Activated B cell treated with CpG ODN at 0.5 μM for 24 hours (primary cell): ENCODE measurements at regions not wholly inside any gene's neighbourhood (a gene's known extent, or its start where the extent isn't known, plus 50 kb on each side); places are given as distances from the start of the nearest gene placed in this dataset.
"Not testable (repeated sequence)": the region's sequence is repeated elsewhere in the genome, so short reads cannot be mapped to it uniquely, and the experiment has no call there.

Source experiments
- ATAC-seq: fragments of 200-7000 bp; cut with Tn5 transposase; one replicate; pipeline ENCODE4 v1.10.0; 2021; ENCODE audit warnings: low read depth, mild to moderate bottlenecking, moderate library complexity
- CTCF ChIA-PET: fragments of 350-600 bp; sonication (Branson Sonifier 250); formaldehyde crosslinking; loops from one replicate; lab custom pipeline; 2021; ENCODE audit warnings: antibody characterized with exemption; lab: Charles Lee
- POLR2A ChIA-PET: fragments of 350-600 bp; sonication (Branson Sonifier 250); formaldehyde crosslinking; loops from one replicate; lab custom pipeline; 2021; ENCODE audit warnings: antibody characterized with exemption; lab: Charles Lee
- DNase-seq: peaks from one replicate; pipeline ENCODE4 v3.0.0; 2022
- H3K27ac Mint-ChIP-seq: one replicate; pipeline ENCODE4 v1.8.0; 2020; ENCODE audit warnings: mixed read lengths
- H3K27me3 Mint-ChIP-seq: one replicate; pipeline ENCODE4 v1.8.0; 2021; ENCODE audit warnings: mixed read lengths
- H3K36me3 Mint-ChIP-seq: one replicate; pipeline ENCODE4 v1.8.0; 2021; ENCODE audit warnings: low read depth, mixed read lengths
- H3K4me1 Mint-ChIP-seq: one replicate; pipeline ENCODE4 v1.8.0; 2021; ENCODE audit warnings: mixed read lengths
- H3K4me3 Mint-ChIP-seq: one replicate; pipeline ENCODE4 v1.8.0; 2020; ENCODE audit warnings: mild to moderate bottlenecking, mixed read lengths
- H3K9me3 Mint-ChIP-seq: one replicate; pipeline ENCODE4 v1.8.0; 2020; ENCODE audit warnings: mixed read lengths
- CTCF ChIP-seq: fragments of 200-600 bp; IDR thresholded peaks from one replicate; pipeline ENCODE4 v1.8.0; 2022; ENCODE audit warnings: antibody characterized with exemption, mild to moderate bottlenecking
- intact Hi-C: fragments of 100-400 bp; cut with micrococcal nuclease; formaldehyde crosslinking; loops from one replicate; pipeline ENCODE4 v1.15.1; 2024

GRCh38 chr6:85912582-85912981, 269.9 kb upstream of the SYNCRIP start:
- DNase-seq (no peak), ATAC-seq (no peak)
- ChIA-PET POLR2A (no interaction called here), CTCF (no interaction called here)
- Mint-ChIP-seq H3K27me3 (peaks cover 2% of the 10 kb centered on the region), H3K36me3 (no peaks in the 10 kb centered on the region), H3K9me3 (peaks cover 2% of the 10 kb centered on the region), H3K4me1 (no peaks in the 10 kb centered on the region), H3K27ac (no peak overlapping the region), H3K4me3 (no peak overlapping the region)
- TF ChIP-seq CTCF = no peak
- intact Hi-C loops = no loop called here

GRCh38 chr6:85911067-85911466, 268.4 kb upstream of the SYNCRIP start:
- TF ChIP-seq CTCF = no peak
- intact Hi-C loops = no loop called here
- Mint-ChIP-seq H3K27me3 (peaks cover 4% of the 10 kb centered on the region), H3K4me3 (no peak overlapping the region), H3K36me3 (no peaks in the 10 kb centered on the region), H3K4me1 (no peaks in the 10 kb centered on the region), H3K9me3 (peaks cover 2% of the 10 kb centered on the region), H3K27ac (no peak overlapping the region)
- ChIA-PET POLR2A (no interaction called here), CTCF (no interaction called here)
- no peak for ATAC-seq
- no peak for DNase-seq

- H3K27me3 Mint-ChIP-seq, POLR2A ChIA-PET, ATAC-seq, intact Hi-C loops, H3K4me3 Mint-ChIP-seq, H3K27ac Mint-ChIP-seq, DNase-seq, H3K36me3 Mint-ChIP-seq, H3K9me3 Mint-ChIP-seq, CTCF ChIA-PET, H3K4me1 Mint-ChIP-seq: not testable (repeated sequence)
Observed at GRCh38 chr6:85908120-85908519, 265.4 kb upstream of the SYNCRIP start.

GRCh38 chr6:85892346-85892745, 249.7 kb upstream of the SYNCRIP start:
- POLR2A ChIA-PET = no interaction called here
- Mint-ChIP-seq H3K27ac (no peak overlapping the region), H3K4me3 (no peak overlapping the region), H3K4me1 (no peaks in the 10 kb centered on the region), H3K27me3 (no peaks in the 10 kb centered on the region), H3K9me3 (peaks cover 3% of the 10 kb centered on the region), H3K36me3 (no peaks in the 10 kb centered on the region)
- CTCF ChIA-PET = no interaction called here
- intact Hi-C loops = no loop called here
- TF ChIP-seq CTCF = no peak
- no peak for ATAC-seq
- DNase-seq = no peak

- no peak overlapping the region for H3K27ac Mint-ChIP-seq
- DNase-seq (no peak), ATAC-seq (no peak)
- peaks cover 3% of the 10 kb centered on the region for H3K27me3 Mint-ChIP-seq
- H3K4me1 Mint-ChIP-seq = no peaks in the 10 kb centered on the region
- TF ChIP-seq CTCF = no peak
- POLR2A ChIA-PET = no interaction called here
- H3K36me3 Mint-ChIP-seq = no peaks in the 10 kb centered on the region
- no peak overlapping the region for H3K4me3 Mint-ChIP-seq
- CTCF ChIA-PET = no interaction called here
- intact Hi-C loops = no loop called here
- H3K9me3 Mint-ChIP-seq = peaks cover 3% of the 10 kb centered on the region
Observed at GRCh38 chr6:85887461-85887860, 244.8 kb upstream of the SYNCRIP start.

GRCh38 chr6:85868685-85869084, 226.0 kb upstream of the SYNCRIP start:
- CTCF ChIA-PET = no interaction called here
- intact Hi-C loops = no loop called here
- ATAC-seq = no peak
- no peak for DNase-seq
- Mint-ChIP-seq H3K4me1 (no peaks in the 10 kb centered on the region), H3K36me3 (no peaks in the 10 kb centered on the region), H3K27ac (no peak overlapping the region), H3K9me3 (peaks cover 4% of the 10 kb centered on the region), H3K27me3 (peaks cover under 1% of the 10 kb centered on the region), H3K4me3 (no peak overlapping the region)
- no peak for TF ChIP-seq CTCF
- POLR2A ChIA-PET = no interaction called here
